ENCODE measurements at regions not wholly inside any gene's neighbourhood (a gene's known extent, or its start where the extent isn't known, plus 50 kb on each side); places are given as distances from the start of the nearest gene placed in this dataset.

GRCh38 chr12:31890295-31891285 lies 68.6 kb upstream of the RESF1 start:
- Histone ChIP-seq H3K79me1 (ENCODE audit: low read depth, low read length) (no peaks in the 10 kb centered on the region), H3K9ac (replicated peaks in 1 of 4; ENCODE audit: extremely low read depth in 1 of 4, low read depth in 3 of 4, low read length in 3 of 4) (no peak overlapping the region), H2BK12ac (ENCODE audit: low read depth, low read length) (no peak overlapping the region), H3K14ac (ENCODE audit: insufficient read length) (no peak overlapping the region), H4K91ac (replicated peaks; ENCODE audit: insufficient read length, low read length) (no peak overlapping the region), H3K23ac (ENCODE audit: insufficient read length) (peak overlapping the region; percentile 35), H2AK5ac (ENCODE audit: low read depth, low read length) (no peak overlapping the region), H4K8ac (ENCODE audit: extremely low read depth, insufficient read depth, low read length) (no peak overlapping the region), H2BK20ac (ENCODE audit: low read length) (no peak overlapping the region), H2BK15ac (ENCODE audit: low read length) (0 out of 2 replicates have a peak overlapping the region, but pooled peaks have one; percentile 89), H4K20me1 (replicated peaks in 1 of 2; ENCODE audit: control insufficient read depth in 1 of 2, insufficient read depth in 2 of 2, low read length in 2 of 2) (no peaks in the 10 kb centered on the region), H3K56ac (replicated peaks; ENCODE audit: insufficient read length, low read depth, low read length) (no peak overlapping the region), H3K23me2 (ENCODE audit: low read depth, low read length) (no peaks in the 10 kb centered on the region), H3K27me3 (replicated peaks in 1 of 4; ENCODE audit: control insufficient read depth in 3 of 4, extremely low read depth in 1 of 4, insufficient read depth in 3 of 4, low read length in 3 of 4) (no peaks in the 10 kb centered on the region; a peak in 1 of 7 replicates), H2BK5ac (ENCODE audit: low read depth, low read length) (no peak overlapping the region), H3K79me2 (ENCODE audit: control insufficient read depth in 1 of 2, insufficient read depth in 2 of 2, low read length in 2 of 2) (no peaks in the 10 kb centered on the region), H3K18ac (ENCODE audit: extremely low read depth, low read length) (no peak overlapping the region), H3K36me3 (ENCODE audit: control insufficient read depth in 2 of 4, insufficient read depth in 4 of 4, low read length in 3 of 4) (no peaks in the 10 kb centered on the region), H3K4me2 (ENCODE audit: insufficient read depth in 1 of 2, low read depth in 2 of 2, low read length in 2 of 2) (no peak overlapping the region), H4K5ac (ENCODE audit: insufficient read length, low read depth, low read length) (no peak overlapping the region), H2BK120ac (replicated peaks; ENCODE audit: low read depth, low read length) (no peak overlapping the region), H3K4me3 (ENCODE audit: extremely low read depth in 1 of 4, insufficient read depth in 2 of 4, low read depth in 3 of 4, low read length in 4 of 4) (no peak overlapping the region), H2AFZ (ENCODE audit: low read length) (no peak overlapping the region), H3K4me1 (replicated peaks in 1 of 4; ENCODE audit: control insufficient read depth in 3 of 4, insufficient read depth in 4 of 4, low read length in 3 of 4) (no peaks in the 10 kb centered on the region), H3K9me3 (ENCODE audit: insufficient read depth in 2 of 2, low read depth in 1 of 2, low read length in 1 of 2) (peaks cover 8 to 19% of the 10 kb centered on the region in 2 experiments; a peak in 3 of 4 replicates), H3K4ac (replicated peaks; ENCODE audit: insufficient read length, low read depth, low read length) (no peak overlapping the region), H3K27ac (ENCODE audit: low read depth, low read length) (no peak overlapping the region)
- TF ChIP-seq KDM1A (IDR thresholded peaks at IDR 0.05; ENCODE audit: borderline replicate concordance, low read length) = no peak
- no peak for TF ChIP-seq EZH2 (IDR thresholded peaks at IDR 0.05; ENCODE audit: low read depth, low read length, severe bottlenecking)
- FAIRE-seq (no peak), DNase-seq (ENCODE audit: low read depth in 1 of 2, low spot score in 2 of 2) (no peak)
- WGBS, 2 experiments (ENCODE audit: extremely low coverage in 1 of 2, insufficient coverage in 1 of 2, insufficient read length in 1 of 2, insufficient replicate concordance in 2 of 2, low coverage in 1 of 2, low lambda C conversion rate in 2 of 2, missing lambda C conversion rate in 1 of 2) = 97% methylated on average over 8 of the region's 8 CpGs; no CpG with 5 or more reads in 1 of the 2 experiments
- CTCF ChIA-PET (ENCODE audit: partially characterized antibody) = interaction anchor here (0.6 kb wide), 1 partner anchor 616 kb away, joined by 3 read pairs; no protein-coding TSS in a partner anchor
- POLR2A ChIA-PET (ENCODE audit: partially characterized antibody) = interaction anchor here (0.6 kb wide), 1 partner anchor 401 kb away, joined by 3 read pairs; no protein-coding TSS in a partner anchor

All from H1 (cell line).